Parathyroid adenoma (tissue), 2 donors: ENCODE measurements at regions not wholly inside any gene's neighbourhood (a gene's known extent, or its start where the extent isn't known, plus 50 kb on each side); places are given as distances from the start of the nearest gene placed in this dataset.
"Not testable (repeated sequence)": the region's sequence is repeated elsewhere in the genome, so short reads cannot be mapped to it uniquely, and the experiment has no call there.

ENCODE experiments used
- H2AFZ ChIP-seq: fragments of 300-600 bp; sonication (generic); one replicate; pipeline ENCODE4 v1.7.0; 2017; ENCODE audit warnings: antibody characterized with exemption, mild to moderate bottlenecking
- H3K27ac ChIP-seq: fragments of 300-600 bp; sonication (generic); one replicate; pipeline ENCODE4 v1.7.0; 2017
- H3K27me3 ChIP-seq: fragments of 300-600 bp; sonication (generic); one replicate; pipeline ENCODE4 v1.7.0; 2017; ENCODE audit warnings: low read length; ENCODE audit not compliant: control insufficient read depth, insufficient read depth
- H3K36me3 ChIP-seq: fragments of 300-600 bp; sonication (generic); one replicate; pipeline ENCODE4 v1.7.0; 2017; ENCODE audit warnings: low read length; ENCODE audit not compliant: control insufficient read depth, insufficient read depth
- H3K4me1 ChIP-seq: fragments of 300-600 bp; sonication (generic); one replicate; pipeline ENCODE4 v1.7.0; 2017; ENCODE audit warnings: control low read depth
- H3K4me2 ChIP-seq: fragments of 300-600 bp; sonication (generic); one replicate; pipeline ENCODE4 v1.7.0; 2017; ENCODE audit warnings: low read length
- H3K4me3 ChIP-seq: fragments of 300-600 bp; sonication (generic); one replicate; pipeline ENCODE4 v1.7.0; 2017; ENCODE audit warnings: low read depth, low read length
- H3K79me2 ChIP-seq: fragments of 300-600 bp; sonication (generic); one replicate; pipeline ENCODE4 v1.7.0; 2017; ENCODE audit warnings: control low read depth
- H3K9ac ChIP-seq: fragments of 300-600 bp; sonication (generic); one replicate; pipeline ENCODE4 v1.7.0; 2017; ENCODE audit warnings: mild to moderate bottlenecking
- H3K9me3 ChIP-seq: fragments of 300-600 bp; sonication (generic); one replicate; pipeline ENCODE4 v1.7.0; 2017; ENCODE audit warnings: low read length; ENCODE audit not compliant: control insufficient read depth
- CTCF ChIP-seq: fragments of 300-600 bp; sonication (generic); IDR thresholded peaks from one replicate; pipeline ENCODE4 v1.7.0; 2017; ENCODE audit warnings: antibody characterized with exemption, mild to moderate bottlenecking
- donor health status: primary hyperparathyroidism.

- Histone ChIP-seq H3K27ac (no peak overlapping the region), H3K36me3 (no peaks in the 10 kb centered on the region), H3K9me3 (no peaks in the 10 kb centered on the region), H3K27me3 (no peaks in the 10 kb centered on the region), H3K4me3 (no peak overlapping the region), H3K4me2 (no peak overlapping the region), H2AFZ (no peak overlapping the region), H3K9ac (no peak overlapping the region), H3K79me2 (no peaks in the 10 kb centered on the region), H3K4me1 (no peaks in the 10 kb centered on the region)
- no peak for TF ChIP-seq CTCF
Measured at GRCh38 chr17:56724664-56725063, 109.1 kb downstream of the C17orf67 start.

- H2AFZ ChIP-seq, result no peak overlapping the region
- no peak overlapping the region for H3K4me3 ChIP-seq
- no peaks in the 10 kb centered on the region for H3K4me1 ChIP-seq
- H3K36me3 ChIP-seq, result no peaks in the 10 kb centered on the region
- no peaks in the 10 kb centered on the region for H3K9me3 ChIP-seq
- H3K4me2 ChIP-seq, result no peak overlapping the region
- no peaks in the 10 kb centered on the region for H3K27me3 ChIP-seq
- no peak overlapping the region for H3K27ac ChIP-seq
- H3K79me2 ChIP-seq, result no peaks in the 10 kb centered on the region
- TF ChIP-seq CTCF, result no peak
- no peak overlapping the region for H3K9ac ChIP-seq
Measured at GRCh38 chr17:56725144-56725543, 108.6 kb downstream of the C17orf67 start.

- TF ChIP-seq CTCF, result no peak
- H3K4me2 ChIP-seq, result no peak overlapping the region
- H3K4me1 ChIP-seq, result no peaks in the 10 kb centered on the region
- no peaks in the 10 kb centered on the region for H3K9me3 ChIP-seq
- H3K4me3 ChIP-seq, result no peak overlapping the region
- no peaks in the 10 kb centered on the region for H3K27me3 ChIP-seq
- no peaks in the 10 kb centered on the region for H3K79me2 ChIP-seq
- H3K27ac ChIP-seq, result no peak overlapping the region
- no peak overlapping the region for H2AFZ ChIP-seq
- no peak overlapping the region for H3K9ac ChIP-seq
- H3K36me3 ChIP-seq, result no peaks in the 10 kb centered on the region
Measured at GRCh38 chr17:56727876-56728617, 105.7 kb downstream of the C17orf67 start.

GRCh38 chr17:56731096-56731495 is 102.6 kb downstream of the C17orf67 start:
- not testable (repeated sequence) for H3K4me1 ChIP-seq, H3K4me2 ChIP-seq, H3K79me2 ChIP-seq, H3K9ac ChIP-seq, H3K36me3 ChIP-seq, H2AFZ ChIP-seq, H3K27me3 ChIP-seq, H3K27ac ChIP-seq, H3K9me3 ChIP-seq, H3K4me3 ChIP-seq

- Histone ChIP-seq H3K27ac (no peak overlapping the region), H3K4me3 (no peak overlapping the region), H3K36me3 (no peaks in the 10 kb centered on the region), H3K27me3 (no peaks in the 10 kb centered on the region), H3K9ac (no peak overlapping the region), H3K79me2 (no peaks in the 10 kb centered on the region), H3K4me2 (no peak overlapping the region), H2AFZ (no peak overlapping the region), H3K9me3 (no peaks in the 10 kb centered on the region), H3K4me1 (no peaks in the 10 kb centered on the region)
- no peak for TF ChIP-seq CTCF
Measured at GRCh38 chr17:56733833-56734232, 99.9 kb downstream of the C17orf67 start.
